Loucy (cell line): ENCODE measurements at regions not wholly inside any gene's neighbourhood (a gene's known extent, or its start where the extent isn't known, plus 50 kb on each side); places are given as distances from the start of the nearest gene placed in this dataset.
A peak's percentile ranks its signal among the peaks of the same experiment; 100 is the strongest.

Experiments used
- H2AFZ ChIP-seq: fragments of 200-600 bp; sonication (generic); 2 replicates; pipeline ENCODE4 v1.6.0; 2016; ENCODE audit warnings: antibody characterized with exemption, mild to moderate bottlenecking, low read length, moderate library complexity
- H3F3A ChIP-seq: fragments of 200-600 bp; 2 replicates; pipeline ENCODE4 v1.6.0; 2016; ENCODE audit warnings: antibody characterized with exemption, low read depth, mild to moderate bottlenecking
- H3K27me3 ChIP-seq: fragments of 200-600 bp; sonication (generic); 2 replicates; pipeline ENCODE4 v1.6.1; 2014; ENCODE audit warnings: low read length, mild to moderate bottlenecking; ENCODE audit not compliant: insufficient read depth, poor library complexity, severe bottlenecking
- H3K36me3 ChIP-seq: fragments of 200-600 bp; sonication (generic); 2 replicates; pipeline ENCODE4 v1.6.1; 2016; ENCODE audit warnings: low read length; ENCODE audit not compliant: insufficient read depth
- H3K4me1 ChIP-seq: fragments of 200-600 bp; sonication (generic); 2 replicates; pipeline ENCODE4 v1.5.1; 2014; ENCODE audit warnings: low read length, mild to moderate bottlenecking; ENCODE audit not compliant: insufficient read depth, poor library complexity, severe bottlenecking
- H3K4me2 ChIP-seq: fragments of 200-600 bp; sonication (generic); 2 replicates; pipeline ENCODE4 v1.6.0; 2014; ENCODE audit warnings: antibody characterized with exemption, low read length, low read depth, mild to moderate bottlenecking; ENCODE audit not compliant: poor library complexity, severe bottlenecking
- H3K4me3 ChIP-seq: fragments of 200-600 bp; sonication (generic); 2 replicates; pipeline ENCODE4 v1.5.1; 2014; ENCODE audit warnings: low read length, mild to moderate bottlenecking, mixed read lengths; ENCODE audit not compliant: poor library complexity, severe bottlenecking
- H3K79me2 ChIP-seq: fragments of 200-600 bp; sonication (generic); 2 replicates; pipeline ENCODE4 v1.6.1; 2014; ENCODE audit warnings: low read length; ENCODE audit not compliant: insufficient read depth
- H3K9ac ChIP-seq: fragments of 200-600 bp; sonication (generic); 2 replicates; pipeline ENCODE4 v1.6.0; 2014; ENCODE audit warnings: mild to moderate bottlenecking, low read depth, low read length, moderate library complexity; ENCODE audit not compliant: poor library complexity, severe bottlenecking
- H3K9me2 ChIP-seq: fragments of 200-600 bp; sonication (generic); replicated peaks from 2 replicates; pipeline ENCODE4 v1.6.1; 2016; ENCODE audit warnings: low read depth, low read length, mixed read lengths
- H3K9me3 ChIP-seq: fragments of 200-600 bp; sonication (generic); 2 replicates; pipeline ENCODE4 v1.6.1; 2014; ENCODE audit warnings: mild to moderate bottlenecking, antibody characterized with exemption, low read length, low read depth; ENCODE audit not compliant: insufficient read depth
- H4K20me1 ChIP-seq: fragments of 200-600 bp; sonication (generic); 2 replicates; pipeline ENCODE4 v1.6.0; 2014; ENCODE audit warnings: antibody characterized with exemption, low read length, mild to moderate bottlenecking; ENCODE audit not compliant: insufficient read depth, poor library complexity, severe bottlenecking
- CTCF ChIP-seq: fragments of 200-600 bp; sonication (generic); conservative IDR thresholded peaks from 2 replicates; pipeline ENCODE4 v1.5.1; 2014; ENCODE audit warnings: mild to moderate bottlenecking, antibody characterized with exemption, low read length
- EZH2phosphoT487 ChIP-seq: fragments of 200-600 bp; IDR thresholded peaks from 2 replicates; pipeline ENCODE4 v1.6.1; 2018; ENCODE audit warnings: antibody characterized with exemption, mild to moderate bottlenecking, moderate library complexity, borderline replicate concordance

- Histone ChIP-seq H3F3A (no peaks in the 10 kb centered on the region), H3K4me3 (no peak overlapping the region), H3K9me3 (no peaks in the 10 kb centered on the region), H3K4me2 (no peak overlapping the region), H3K36me3 (no peaks in the 10 kb centered on the region), H4K20me1 (no peaks in the 10 kb centered on the region), H3K4me1 (no peaks in the 10 kb centered on the region), H3K9me2 (no peaks in the 10 kb centered on the region), H3K27me3 (no peaks in the 10 kb centered on the region), H3K79me2 (no peaks in the 10 kb centered on the region), H2AFZ (peak overlapping the region; percentile 25; the same call in 1 of the 2 replicates), H3K9ac (no peak overlapping the region)
- TF ChIP-seq EZH2phosphoT487 (no peak), CTCF (no peak)
These were observed 156.0 kb downstream of the RFPL4B start for GRCh38 chr6:112503091-112503596.

- Histone ChIP-seq H3K9ac (no peak overlapping the region), H3K4me3 (no peak overlapping the region), H3K27me3 (no peaks in the 10 kb centered on the region), H3K79me2 (no peaks in the 10 kb centered on the region), H3K4me2 (no peak overlapping the region), H3K9me3 (no peaks in the 10 kb centered on the region), H3K9me2 (no peaks in the 10 kb centered on the region), H4K20me1 (no peaks in the 10 kb centered on the region), H3F3A (no peaks in the 10 kb centered on the region), H3K36me3 (no peaks in the 10 kb centered on the region), H3K4me1 (no peaks in the 10 kb centered on the region), H2AFZ (no peak overlapping the region)
- TF ChIP-seq CTCF: no peak
- no peak for TF ChIP-seq EZH2phosphoT487
These were observed 157.5 kb downstream of the RFPL4B start for GRCh38 chr6:112504621-112505020.

GRCh38 chr6:112511441-112511840 is 164.3 kb downstream of the RFPL4B start:
- Histone ChIP-seq H3K36me3 (no peaks in the 10 kb centered on the region), H2AFZ (no peak overlapping the region), H3F3A (no peaks in the 10 kb centered on the region), H3K9me3 (no peaks in the 10 kb centered on the region), H3K4me2 (no peak overlapping the region), H3K4me3 (no peak overlapping the region), H4K20me1 (no peaks in the 10 kb centered on the region), H3K9me2 (no peaks in the 10 kb centered on the region), H3K27me3 (no peaks in the 10 kb centered on the region), H3K9ac (no peak overlapping the region), H3K4me1 (no peaks in the 10 kb centered on the region), H3K79me2 (no peaks in the 10 kb centered on the region)
- TF ChIP-seq CTCF (no peak), EZH2phosphoT487 (no peak)
